HG02981 (cell line): ENCODE measurements at regions not wholly inside any gene's neighbourhood (a gene's known extent, or its start where the extent isn't known, plus 50 kb on each side); places are given as distances from the start of the nearest gene placed in this dataset.

ENCODE experiments used
- ATAC-seq: cut with Tn5 transposase; IDR thresholded peaks from one replicate; pipeline ENCODE4 v1.9.1; 2021; ENCODE audit warnings: mild to moderate bottlenecking, moderate library complexity; ENCODE audit not compliant: unreplicated experiment

GRCh38 chr13:50511877-50512341, 331.6 kb downstream of the DLEU7 start:
- peak; percentile 37 for ATAC-seq

GRCh38 chr13:50512474-50513299, 330.8 kb downstream of the DLEU7 start:
- ATAC-seq, result peak; percentile 86

GRCh38 chr13:50513300-50513877, 330.1 kb downstream of the DLEU7 start:
- no peak for ATAC-seq

DNA sequence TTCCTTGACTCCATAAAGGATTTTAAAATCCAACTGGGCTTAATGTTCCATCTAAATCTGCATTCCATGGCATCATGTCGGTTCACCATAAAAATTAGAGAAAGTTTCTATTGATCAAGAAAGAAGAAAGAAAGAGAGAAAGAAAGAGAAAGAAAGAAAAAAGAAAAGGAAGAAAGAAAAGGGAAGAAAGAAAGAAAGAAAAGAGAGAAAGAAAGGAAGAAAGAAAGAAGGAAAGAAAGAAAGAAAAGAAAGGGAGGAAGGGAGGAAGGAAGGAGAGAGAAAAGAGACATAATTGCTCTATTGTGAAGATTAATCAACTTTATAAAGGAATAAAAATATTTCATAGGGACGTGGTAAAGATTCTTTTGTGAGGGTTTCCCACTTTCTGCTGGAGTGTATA, 329.2 kb downstream of the DLEU7 start:
- no peak for ATAC-seq

GRCh38 chr13:50518131-50518530, 325.4 kb downstream of the DLEU7 start:
- ATAC-seq, result no peak

DNA sequence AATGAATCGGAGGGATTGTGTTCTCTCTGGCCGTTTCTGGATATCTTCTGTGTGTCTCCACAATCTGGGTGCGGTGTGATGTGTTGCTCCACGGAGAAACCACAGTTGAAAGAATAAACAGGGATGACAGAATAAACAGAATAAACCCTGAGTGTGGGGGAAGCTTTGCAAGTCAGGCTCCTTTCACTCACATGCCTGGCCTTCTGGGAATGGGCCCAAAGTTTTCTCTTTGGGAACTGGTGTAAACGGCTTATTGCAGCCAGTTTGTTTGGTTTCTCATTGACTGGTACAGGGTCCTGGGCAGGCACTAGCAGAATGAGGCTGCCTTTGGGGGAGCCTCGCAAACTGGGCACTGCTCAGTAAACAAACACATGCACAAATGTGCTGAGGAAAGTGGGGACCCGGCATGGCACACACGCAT, 324.7 kb downstream of the DLEU7 start:
- no peak for ATAC-seq

GRCh38 chr13:50519866-50520265, 323.6 kb downstream of the DLEU7 start:
- ATAC-seq, result no peak

GRCh38 chr13:50521006-50521830, 322.3 kb downstream of the DLEU7 start:
- no peak for ATAC-seq

- no peak for ATAC-seq
Measured at GRCh38 chr13:50521831-50522149, 321.7 kb downstream of the DLEU7 start.

DNA sequence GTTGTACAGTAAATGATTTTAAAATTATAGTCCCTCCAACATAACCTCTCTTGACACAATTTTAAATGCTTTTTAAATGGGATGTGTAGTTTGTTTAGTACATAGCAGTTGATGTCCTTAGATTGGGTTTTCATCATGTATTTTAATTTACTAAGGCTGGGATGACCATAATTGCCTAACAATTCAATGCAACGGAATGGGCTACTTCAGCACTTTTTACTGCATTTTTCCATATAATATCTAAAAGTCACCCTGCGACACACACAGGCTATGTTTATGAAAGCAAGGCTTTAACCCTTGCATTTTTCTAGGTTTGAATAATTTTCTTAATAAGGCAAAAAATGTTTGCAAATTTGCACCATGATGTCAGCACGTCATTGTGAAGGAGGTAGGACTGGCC, 321.0 kb downstream of the DLEU7 start:
- no peak for ATAC-seq

- no peak for ATAC-seq
Measured at GRCh38 chr13:50523307-50523706, 320.2 kb downstream of the DLEU7 start.

- no peak for ATAC-seq
Measured at GRCh38 chr13:50524560-50524959, 318.9 kb downstream of the DLEU7 start.

DNA sequence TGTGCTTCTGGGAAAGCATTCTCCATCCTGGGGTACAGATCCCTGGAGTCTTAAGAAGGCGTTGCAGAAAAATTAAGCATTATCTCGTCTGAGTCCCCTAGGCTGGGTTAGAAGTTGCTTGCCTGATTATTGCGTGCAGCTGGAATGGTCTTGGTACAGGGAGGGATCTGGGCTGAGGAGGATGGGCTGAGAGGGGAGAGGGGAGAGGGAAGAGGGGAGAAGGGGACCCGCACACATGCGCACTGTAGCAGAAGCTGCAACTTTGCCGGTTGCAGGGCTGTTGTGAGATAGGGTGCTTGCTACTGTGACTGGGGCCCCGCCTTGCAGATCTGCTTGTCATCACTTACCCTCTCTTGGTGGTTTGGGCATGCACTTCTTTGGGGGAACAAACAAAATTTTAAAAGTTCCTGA, 316.8 kb downstream of the DLEU7 start:
- ATAC-seq, result no peak

GRCh38 chr13:50527188-50527587, 316.3 kb downstream of the DLEU7 start:
- ATAC-seq, result no peak

- no peak for ATAC-seq
Measured at GRCh38 chr13:50527612-50528509, 315.6 kb downstream of the DLEU7 start.

DNA sequence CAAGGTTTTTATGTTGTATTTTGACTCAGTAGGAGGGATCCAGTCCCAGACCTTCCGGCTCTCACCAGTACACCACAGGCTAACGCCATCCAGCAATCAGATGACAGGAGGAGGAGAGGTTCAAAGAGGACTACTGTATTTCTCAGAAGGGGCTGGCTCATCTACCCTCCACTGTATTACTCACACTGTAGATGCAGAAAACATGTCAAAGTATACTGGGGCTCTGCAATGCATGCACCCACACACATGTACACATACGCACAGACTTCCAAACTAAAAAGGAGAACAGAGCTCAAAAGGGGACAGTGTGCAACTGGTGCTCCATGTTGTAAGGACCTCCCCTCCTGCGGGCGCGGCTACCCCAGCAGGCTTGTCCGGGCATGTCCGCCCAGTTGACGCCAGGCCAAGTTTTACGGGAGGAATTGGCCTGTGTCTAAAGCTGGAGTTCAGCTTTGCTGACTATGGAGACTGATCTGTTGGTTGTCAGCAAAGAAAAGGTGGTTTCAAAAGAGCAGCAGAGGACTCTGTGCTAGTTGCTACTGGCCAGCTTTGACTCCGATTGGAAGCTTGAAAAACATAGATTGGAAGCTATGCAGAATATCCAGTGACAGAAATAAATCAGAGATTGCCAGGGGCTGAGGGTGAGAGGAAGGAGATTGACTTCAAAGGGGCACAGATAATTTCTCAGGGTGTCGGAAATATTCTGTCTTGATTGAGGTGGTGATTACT, 314.2 kb downstream of the DLEU7 start:
- no peak for ATAC-seq

GRCh38 chr13:50531917-50532899, 311.3 kb downstream of the DLEU7 start:
- ATAC-seq, result no peak

GRCh38 chr13:50535050-50535449, 308.4 kb downstream of the DLEU7 start:
- no peak for ATAC-seq

DNA sequence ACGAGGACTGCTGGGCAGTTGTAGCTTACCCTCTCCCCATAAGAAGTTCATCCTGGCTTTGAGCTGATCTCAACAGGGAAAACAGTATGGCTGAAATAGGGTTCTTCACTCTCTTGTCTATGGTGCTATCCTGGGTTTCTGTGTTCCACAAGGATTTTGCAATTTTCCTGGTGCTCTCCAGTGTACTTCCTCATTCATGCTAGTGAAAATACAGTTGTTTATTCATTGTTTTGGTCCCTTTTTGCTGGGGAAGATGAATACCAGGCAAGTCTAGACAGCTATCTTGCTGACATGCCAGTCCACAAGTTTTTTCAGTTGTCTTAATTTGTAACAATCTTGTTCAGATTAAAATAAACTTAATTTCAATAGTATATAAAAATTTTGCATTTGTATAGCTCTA, 306.5 kb downstream of the DLEU7 start:
- no peak for ATAC-seq
